HG03025 (cell line): ENCODE measurements at regions not wholly inside any gene's neighbourhood (a gene's known extent, or its start where the extent isn't known, plus 50 kb on each side); places are given as distances from the start of the nearest gene placed in this dataset.

Source experiments
- ATAC-seq: cut with Tn5 transposase; IDR thresholded peaks from one replicate; pipeline ENCODE4 v1.9.1; 2021; ENCODE audit warnings: mild to moderate bottlenecking, moderate library complexity; ENCODE audit not compliant: unreplicated experiment, low FRiP score

GRCh38 chr2:17262854-17263569 lies 255.2 kb downstream of the RAD51AP2 start:
- ATAC-seq, result no peak

GRCh38 chr2:17259613-17260012 lies 258.6 kb downstream of the RAD51AP2 start:
- no peak for ATAC-seq

- no peak for ATAC-seq
These were observed 259.4 kb downstream of the RAD51AP2 start for GRCh38 chr2:17258861-17259260.

- no peak for ATAC-seq
These were observed 260.9 kb downstream of the RAD51AP2 start for GRCh38 chr2:17257189-17257909.

- ATAC-seq, result no peak
These were observed 263.2 kb downstream of the RAD51AP2 start for GRCh38 chr2:17255071-17255470.

- ATAC-seq, result no peak
These were observed 263.8 kb downstream of the RAD51AP2 start for GRCh38 chr2:17254421-17254820.

- no peak for ATAC-seq
These were observed 266.0 kb downstream of the RAD51AP2 start for GRCh38 chr2:17252258-17252657.

- no peak for ATAC-seq
These were observed 267.1 kb downstream of the RAD51AP2 start for GRCh38 chr2:17251171-17251570.

- no peak for ATAC-seq
These were observed 269.0 kb downstream of the RAD51AP2 start for GRCh38 chr2:17249249-17249648.

GRCh38 chr2:17245906-17246305 lies 272.3 kb downstream of the RAD51AP2 start:
- ATAC-seq, result no peak

- ATAC-seq, result no peak
These were observed 275.3 kb downstream of the RAD51AP2 start for GRCh38 chr2:17242813-17243485.

- no peak for ATAC-seq
These were observed 278.7 kb downstream of the RAD51AP2 start for GRCh38 chr2:17239550-17239949.

- ATAC-seq, result no peak
These were observed 283.1 kb downstream of the RAD51AP2 start for GRCh38 chr2:17235167-17235566.

- ATAC-seq, result no peak
These were observed 285.3 kb downstream of the RAD51AP2 start for GRCh38 chr2:17232776-17233556.

- ATAC-seq, result no peak
These were observed 286.8 kb downstream of the RAD51AP2 start for GRCh38 chr2:17231394-17231965.

GRCh38 chr2:17229414-17229813 lies 288.8 kb downstream of the RAD51AP2 start:
- no peak for ATAC-seq

- no peak for ATAC-seq
These were observed 289.8 kb downstream of the RAD51AP2 start for GRCh38 chr2:17228461-17228860.

GRCh38 chr2:17227856-17228255 lies 290.4 kb downstream of the RAD51AP2 start:
- no peak for ATAC-seq

GRCh38 chr2:17226941-17227490 lies 291.2 kb downstream of the RAD51AP2 start:
- ATAC-seq, result no peak

- no peak for ATAC-seq
These were observed 295.0 kb downstream of the RAD51AP2 start for GRCh38 chr2:17223211-17223610.
